HepG2 (cell line): ENCODE measurements at regions not wholly inside any gene's neighbourhood (a gene's known extent, or its start where the extent isn't known, plus 50 kb on each side); places are given as distances from the start of the nearest gene placed in this dataset.

Experiments
- CSRNP2 ChIP-seq: sonication (generic); formaldehyde crosslinking; conservative IDR thresholded peaks from 2 replicates; pipeline ENCODE4 v1.8.0; 2022; ENCODE audit warnings: low read depth, missing genetic modification reagents
- ISX ChIP-seq: sonication (generic); formaldehyde crosslinking; conservative IDR thresholded peaks from 2 replicates; pipeline ENCODE4 v1.5.0; 2020; ENCODE audit warnings: missing genetic modification reagents
- NBN ChIP-seq: fragments of 450-650 bp; conservative IDR thresholded peaks from 2 replicates; pipeline ENCODE4 v1.6.1; 2017
- PHF5A ChIP-seq: IDR thresholded peaks from one replicate; pipeline ENCODE4 v1.6.1; 2018; ENCODE audit warnings: low read depth, missing genetic modification reagents; ENCODE audit not compliant: unreplicated experiment
- POLR2A ChIP-seq, 2 experiments: IDR thresholded peaks; 2 replicates each; pipeline ENCODE4 v1.6.1; 2011; ENCODE audit warnings: low read depth in 2 of 2, low read length in 2 of 2, mild to moderate bottlenecking in 1 of 2, moderate library complexity in 1 of 2; ENCODE audit not compliant: insufficient read depth in 1 of 2
- POLR2AphosphoS5 ChIP-seq: IDR thresholded peaks from 2 replicates; pipeline ENCODE4 v1.6.1; 2012; ENCODE audit warnings: low read depth, low read length
- ZNF138 ChIP-seq: sonication (generic); formaldehyde crosslinking; IDR thresholded peaks from 2 replicates; pipeline ENCODE4 v1.5.0; 2020; ENCODE audit warnings: mild to moderate bottlenecking, low read depth, missing genetic modification reagents
- TF ChIP-seq, protein P1 (sequence below): IDR thresholded peaks from 2 replicates; pipeline ENCODE4 v1.6.1; 2018; ENCODE audit warnings: missing genetic modification reagents
- TF ChIP-seq, protein P2 (sequence below): IDR thresholded peaks from 2 replicates; pipeline ENCODE4 v1.6.1; 2012; ENCODE audit warnings: inconsistent platforms
- TF ChIP-seq, protein P3 (sequence below): IDR thresholded peaks from 2 replicates; pipeline ENCODE4 v1.6.1; 2016; ENCODE audit warnings: low read depth

- TF ChIP-seq CSRNP2 (CRISPR knock-in tag) (no peak), PHF5A (CRISPR knock-in tag) (no peak), POLR2AphosphoS5 (no peak), NBN (no peak), ZNF138 (CRISPR knock-in tag) (no peak), ISX (CRISPR knock-in tag) (no peak), POLR2A (IDR thresholded peaks at IDR 0.05; ENCODE audit: insufficient read depth in 1 of 2, low read depth in 2 of 2, low read length in 2 of 2) (no peak)
- TF ChIP-seq, protein P1, sequence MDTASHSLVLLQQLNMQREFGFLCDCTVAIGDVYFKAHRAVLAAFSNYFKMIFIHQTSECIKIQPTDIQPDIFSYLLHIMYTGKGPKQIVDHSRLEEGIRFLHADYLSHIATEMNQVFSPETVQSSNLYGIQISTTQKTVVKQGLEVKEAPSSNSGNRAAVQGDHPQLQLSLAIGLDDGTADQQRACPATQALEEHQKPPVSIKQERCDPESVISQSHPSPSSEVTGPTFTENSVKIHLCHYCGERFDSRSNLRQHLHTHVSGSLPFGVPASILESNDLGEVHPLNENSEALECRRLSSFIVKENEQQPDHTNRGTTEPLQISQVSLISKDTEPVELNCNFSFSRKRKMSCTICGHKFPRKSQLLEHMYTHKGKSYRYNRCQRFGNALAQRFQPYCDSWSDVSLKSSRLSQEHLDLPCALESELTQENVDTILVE (CRISPR knock-in tag): no peak
- TF ChIP-seq, protein P2, sequence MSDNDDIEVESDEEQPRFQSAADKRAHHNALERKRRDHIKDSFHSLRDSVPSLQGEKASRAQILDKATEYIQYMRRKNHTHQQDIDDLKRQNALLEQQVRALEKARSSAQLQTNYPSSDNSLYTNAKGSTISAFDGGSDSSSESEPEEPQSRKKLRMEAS: no peak
- TF ChIP-seq, protein P3, sequence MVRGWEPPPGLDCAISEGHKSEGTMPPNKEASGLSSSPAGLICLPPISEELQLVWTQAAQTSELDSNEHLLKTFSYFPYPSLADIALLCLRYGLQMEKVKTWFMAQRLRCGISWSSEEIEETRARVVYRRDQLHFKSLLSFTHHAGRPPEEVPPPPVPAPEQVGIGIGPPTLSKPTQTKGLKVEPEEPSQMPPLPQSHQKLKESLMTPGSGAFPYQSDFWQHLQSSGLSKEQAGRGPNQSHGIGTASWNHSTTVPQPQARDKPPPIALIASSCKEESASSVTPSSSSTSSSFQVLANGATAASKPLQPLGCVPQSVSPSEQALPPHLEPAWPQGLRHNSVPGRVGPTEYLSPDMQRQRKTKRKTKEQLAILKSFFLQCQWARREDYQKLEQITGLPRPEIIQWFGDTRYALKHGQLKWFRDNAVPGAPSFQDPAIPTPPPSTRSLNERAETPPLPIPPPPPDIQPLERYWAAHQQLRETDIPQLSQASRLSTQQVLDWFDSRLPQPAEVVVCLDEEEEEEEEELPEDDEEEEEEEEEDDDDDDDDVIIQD (CRISPR knock-in tag): no peak
These were observed 84.6 kb upstream of the FAT3 start for GRCh38 chr11:92140021-92140420.
